IMR-90 (cell line): ENCODE measurements at regions not wholly inside any gene's neighbourhood (a gene's known extent, or its start where the extent isn't known, plus 50 kb on each side); places are given as distances from the start of the nearest gene placed in this dataset.

Experiments used
- ATAC-seq: fragments of 200-7000 bp; cut with Tn5 transposase; 2 replicates; pipeline ENCODE4 v1.9.1; 2020; ENCODE audit warnings: low read depth, mild to moderate bottlenecking, moderate library complexity
- BruUV-seq: library from RNA; stranded (reverse); fragments of 400-500 nt; replicated peaks from 2 replicates; lab custom pipeline; 2021; lab: Mats Ljungman, UMichigan
- CTCF ChIA-PET: fragments of 300-600 bp; formaldehyde crosslinking; extraction: SDS; loops from one replicate; lab custom pipeline; 2021; ENCODE audit warnings: antibody characterized with exemption; lab: Yijun Ruan, JAX
- POLR2A ChIA-PET: fragments of 300-600 bp; sonication (Branson Sonifier 250); formaldehyde crosslinking; loops from one replicate; lab custom pipeline; 2022; ENCODE audit warnings: antibody characterized with exemption; ENCODE audit not compliant: unreplicated experiment; lab: Charles Lee
- DNase-seq: peaks from one replicate; pipeline ENCODE4 v3.0.0; 2013
- H2AFZ ChIP-seq: replicated peaks from 2 replicates; pipeline ENCODE3; 2013; ENCODE audit warnings: low read length, mild to moderate bottlenecking; ENCODE audit not compliant: poor library complexity
- H2AK5ac ChIP-seq: 2 replicates; pipeline ENCODE4 v1.6.1; 2013; ENCODE audit warnings: low read depth, low read length, inconsistent platforms
- H2AK9ac ChIP-seq: replicated peaks from 2 replicates; pipeline ENCODE3; 2013; ENCODE audit warnings: mild to moderate bottlenecking, low read depth, low read length, moderate library complexity; ENCODE audit not compliant: poor library complexity
- H2BK120ac ChIP-seq: 2 replicates; pipeline ENCODE4 v1.6.1; 2013; ENCODE audit warnings: low read depth, low read length, inconsistent platforms
- H2BK15ac ChIP-seq: 3 replicates; pipeline ENCODE4 v1.6.1; 2013; ENCODE audit warnings: low read depth, low read length, inconsistent platforms
- H2BK20ac ChIP-seq: 2 replicates; pipeline ENCODE4 v1.6.1; 2013; ENCODE audit warnings: low read depth, mild to moderate bottlenecking, inconsistent platforms, low read length, moderate library complexity
- H2BK5ac ChIP-seq: 2 replicates; pipeline ENCODE4 v1.6.1; 2013; ENCODE audit warnings: mild to moderate bottlenecking, low read depth, low read length, inconsistent platforms; ENCODE audit not compliant: poor library complexity, severe bottlenecking
- H3K14ac ChIP-seq: replicated peaks from 2 replicates; pipeline ENCODE4 v1.6.1; 2013; ENCODE audit warnings: low read depth, low read length, inconsistent platforms
- H3K18ac ChIP-seq: 2 replicates; pipeline ENCODE4 v1.6.1; 2013; ENCODE audit warnings: low read depth, low read length, control low read depth
- H3K23ac ChIP-seq: 2 replicates; pipeline ENCODE4 v1.6.1; 2013; ENCODE audit warnings: low read depth, low read length, inconsistent platforms
- H3K27ac ChIP-seq: 2 replicates; pipeline ENCODE4 v1.5.1; 2013; ENCODE audit warnings: mild to moderate bottlenecking, control low read depth, low read length; ENCODE audit not compliant: insufficient read depth
- H3K27me3 ChIP-seq: 2 replicates; pipeline ENCODE4 v1.6.1; 2013; ENCODE audit warnings: low read length; ENCODE audit not compliant: control insufficient read depth, insufficient read depth
- H3K36me3 ChIP-seq: 2 replicates; pipeline ENCODE4 v1.6.1; 2013; ENCODE audit warnings: low read length, mixed read lengths; ENCODE audit not compliant: control insufficient read depth, insufficient read depth
- H3K4ac ChIP-seq: 2 replicates; pipeline ENCODE4 v1.6.1; 2013; ENCODE audit warnings: low read depth, low read length, inconsistent platforms
- H3K4me1 ChIP-seq: 2 replicates; pipeline ENCODE4 v1.6.1; 2013; ENCODE audit warnings: low read length, mixed read lengths; ENCODE audit not compliant: control insufficient read depth, insufficient read depth
- H3K4me2 ChIP-seq: 2 replicates; pipeline ENCODE4 v1.6.1; 2013; ENCODE audit warnings: low read depth, mild to moderate bottlenecking, control low read depth, low read length, moderate library complexity
- H3K4me3 ChIP-seq: 2 replicates; pipeline ENCODE4 v1.5.1; 2013; ENCODE audit warnings: low read depth, mild to moderate bottlenecking, control low read depth, low read length, moderate library complexity; ENCODE audit not compliant: insufficient read depth
- H3K56ac ChIP-seq: 2 replicates; pipeline ENCODE4 v1.6.1; 2013; ENCODE audit warnings: low read length, inconsistent platforms; ENCODE audit not compliant: insufficient read depth; ENCODE audit errors: extremely low read depth
- H3K79me1 ChIP-seq, 2 experiments: 2 replicates each; pipeline ENCODE4 v1.6.1; 2013; ENCODE audit warnings: low read length in 2 of 2, inconsistent platforms in 1 of 2, low read depth in 1 of 2
- H3K9ac ChIP-seq: 2 replicates; pipeline ENCODE4 v1.6.1; 2013; ENCODE audit warnings: low read depth, low read length, control low read depth
- H3K9me1 ChIP-seq: 2 replicates; pipeline ENCODE4 v1.6.1; 2013; ENCODE audit warnings: low read length, inconsistent platforms; ENCODE audit not compliant: insufficient read depth
- H3K9me3 ChIP-seq: 2 replicates; pipeline ENCODE4 v1.6.1; 2013; ENCODE audit warnings: low read length; ENCODE audit not compliant: control insufficient read depth, insufficient read depth
- H4K20me1 ChIP-seq: 2 replicates; pipeline ENCODE4 v1.6.1; 2013; ENCODE audit warnings: low read length, inconsistent platforms; ENCODE audit not compliant: insufficient read depth
- H4K5ac ChIP-seq: 2 replicates; pipeline ENCODE4 v1.6.1; 2013; ENCODE audit warnings: mild to moderate bottlenecking, low read depth, low read length, control low read depth
- H4K8ac ChIP-seq, 2 experiments: 2 replicates each; pipeline ENCODE4 v1.6.1; 2013; ENCODE audit warnings: low read depth in 2 of 2, low read length in 2 of 2, control low read depth in 1 of 2, inconsistent platforms in 1 of 2
- H4K91ac ChIP-seq: 2 replicates; pipeline ENCODE4 v1.6.1; 2013; ENCODE audit warnings: low read depth, low read length, inconsistent platforms; ENCODE audit not compliant: insufficient read depth
- BHLHE40 ChIP-seq: fragments of 150-350 bp; IDR thresholded peaks from 2 replicates; pipeline ENCODE4 v1.6.1; 2016; ENCODE audit warnings: mild to moderate bottlenecking, low read depth, low read length
- CEBPB ChIP-seq: IDR thresholded peaks from 2 replicates; pipeline ENCODE4 v1.6.1; 2012; ENCODE audit warnings: low read depth, low read length, improper control_type of control experiment
- MAFK ChIP-seq: IDR thresholded peaks from 2 replicates; pipeline ENCODE4 v1.6.1; 2012; ENCODE audit warnings: low read depth, low read length, improper control_type of control experiment
- NFE2L2 ChIP-seq: fragments of 150-350 bp; IDR thresholded peaks from 2 replicates; pipeline ENCODE4 v1.6.1; 2016; ENCODE audit warnings: low read depth, mild to moderate bottlenecking, low read length
- RCOR1 ChIP-seq: IDR thresholded peaks from 2 replicates; pipeline ENCODE4 v1.6.1; 2012; ENCODE audit warnings: mild to moderate bottlenecking, low read length, improper control_type of control experiment; ENCODE audit not compliant: insufficient replicate concordance
- WGBS, 2 experiments: methylation state at CpG; one replicate each; pipeline versions ENCODE4 v1.1.5 to v1.1.7; 2013; ENCODE audit warnings: missing lambda C conversion rate in 2 of 2; ENCODE audit not compliant: insufficient read length in 1 of 2; ENCODE audit errors: extremely low coverage in 2 of 2; 5-methylcytosine and 5-hydroxymethylcytosine counted together
- dilution Hi-C: fragments of 300-500 bp; cut with HindIII; formaldehyde crosslinking; loops from one replicate; pipeline ENCODE4 v1.14.3; 2018; ENCODE audit warnings: low sequenced_read_pairs; ENCODE audit not compliant: unreplicated experiment
- in situ Hi-C: fragments of 300-500 bp; cut with MboI; formaldehyde crosslinking; loops from 3 replicates; pipeline ENCODE4 v1.14.3; 2019; ENCODE audit warnings: low sequenced_read_pairs, inconsistent platforms, mixed read lengths
- intact Hi-C: fragments of 100-400 bp; cut with micrococcal nuclease; formaldehyde crosslinking; loops from 2 replicates; pipeline ENCODE4 v1.10.0; 2022
- TF ChIP-seq, protein P1 (sequence below): fragments of 150-350 bp; IDR thresholded peaks from 2 replicates; pipeline ENCODE4 v1.6.1; 2017; ENCODE audit warnings: mild to moderate bottlenecking, antibody characterized with exemption, low read length, low read depth

DNA sequence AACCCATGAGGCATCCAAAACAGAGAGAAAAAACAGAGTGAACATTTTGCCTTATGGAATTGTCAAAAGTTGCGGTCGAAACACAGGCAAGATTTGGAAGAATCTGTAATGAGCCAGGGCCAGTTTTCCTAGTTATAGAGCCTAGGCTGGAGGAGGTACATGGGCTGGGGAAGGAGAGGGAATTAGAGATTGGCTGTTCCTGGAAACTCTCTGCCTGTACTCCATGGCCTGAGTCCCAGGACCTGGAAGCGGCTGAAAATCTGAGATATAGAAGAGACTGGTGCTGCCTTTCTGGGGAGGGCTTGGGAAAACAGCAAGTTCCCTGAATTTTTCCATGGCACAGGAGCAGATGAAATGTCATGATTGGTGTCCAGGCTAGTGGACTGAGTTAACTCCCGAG lies 122.8 kb upstream of the KLF12 start:
- no peaks in the 10 kb centered on the region for H3K27me3 ChIP-seq
- ChIA-PET POLR2A (no interaction called here), CTCF (interaction anchor here (0.5 kb wide), 1 partner anchor 38 kb away, joined by 3 read pairs; no protein-coding TSS in a partner anchor)
- H2AK9ac ChIP-seq, result no peak overlapping the region
- intact Hi-C loops, result no loop called here
- H3K9ac ChIP-seq, result no peak overlapping the region
- H3K4me3 ChIP-seq, result no peak overlapping the region
- H2BK20ac ChIP-seq, result peak overlapping the region; percentile 21; the same call in 1 of the 2 replicates
- no peaks in the 10 kb centered on the region for H3K36me3 ChIP-seq
- peak overlapping the region in 1 of 2 experiments; percentile 61; a peak in 1 of 4 replicates for H4K8ac ChIP-seq
- peak overlapping the region; percentile 9 for H2AFZ ChIP-seq
- peaks cover 4% of the 10 kb centered on the region for H3K9me1 ChIP-seq
- in situ Hi-C loops, result no loop called here
- TF ChIP-seq NFE2L2, result no peak
- no peak for TF ChIP-seq BHLHE40
- TF ChIP-seq CEBPB, result no peak
- TF ChIP-seq, protein P1, sequence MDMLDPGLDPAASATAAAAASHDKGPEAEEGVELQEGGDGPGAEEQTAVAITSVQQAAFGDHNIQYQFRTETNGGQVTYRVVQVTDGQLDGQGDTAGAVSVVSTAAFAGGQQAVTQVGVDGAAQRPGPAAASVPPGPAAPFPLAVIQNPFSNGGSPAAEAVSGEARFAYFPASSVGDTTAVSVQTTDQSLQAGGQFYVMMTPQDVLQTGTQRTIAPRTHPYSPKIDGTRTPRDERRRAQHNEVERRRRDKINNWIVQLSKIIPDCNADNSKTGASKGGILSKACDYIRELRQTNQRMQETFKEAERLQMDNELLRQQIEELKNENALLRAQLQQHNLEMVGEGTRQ, result no peak
- no peak for TF ChIP-seq MAFK
- no peak for TF ChIP-seq RCOR1
- BruUV-seq, result no TSS peak
- DNase-seq, result no peak
- no peak overlapping the region for H4K5ac ChIP-seq
- H4K91ac ChIP-seq, result peak overlapping the region; percentile 39; the same call in 1 of the 2 replicates
- peak overlapping the region; percentile 20; the same call in 1 of the 2 replicates for H3K18ac ChIP-seq
- 0 out of 3 replicates have a peak overlapping the region, but pooled peaks have one; percentile 33 for H2BK15ac ChIP-seq
- H3K4me2 ChIP-seq, result no peak overlapping the region
- peak overlapping the region; percentile 55; the same call in 1 of the 2 replicates for H3K14ac ChIP-seq
- no peak overlapping the region for H3K56ac ChIP-seq
- H3K23ac ChIP-seq, result no peak overlapping the region
- H3K9me3 ChIP-seq, result no peaks in the 10 kb centered on the region
- dilution Hi-C loops, result no loop called here
- peak overlapping the region; percentile 8; the same call in 1 of the 2 replicates for H3K4ac ChIP-seq
- WGBS, 2 experiments, result 100% methylated on average over 1 of the region's 4 CpGs; no CpG with 5 or more reads in 1 of the 2 experiments
- H2BK5ac ChIP-seq, result no peak overlapping the region
- no peak overlapping the region for H3K27ac ChIP-seq
- no peaks in the 10 kb centered on the region for H4K20me1 ChIP-seq
- H3K79me1 ChIP-seq, result no peaks in the 10 kb centered on the region
- H3K4me1 ChIP-seq, result peaks cover 4% of the 10 kb centered on the region
- H2BK120ac ChIP-seq, result peak overlapping the region; percentile 51
- peak overlapping the region; percentile 72; the same call in 1 of the 2 replicates for H2AK5ac ChIP-seq
- no peak for ATAC-seq
